Adrenal gland (tissue), 5 donors: ENCODE measurements at regions not wholly inside any gene's neighbourhood (a gene's known extent, or its start where the extent isn't known, plus 50 kb on each side); places are given as distances from the start of the nearest gene placed in this dataset.

Experiments
- CTCF ChIP-seq, 6 experiments: fragments of 450-650 bp in 4 of 6; fragments of 200-600 bp in 2 of 6; sonication (generic) in 1 of 6; IDR thresholded peaks; 1 replicate in 5 of 6; 2 replicates in 1 of 6; pipeline versions ENCODE4 v1.5.1 to v1.8.0; 2016 to 2021; ENCODE audit warnings: antibody characterized with exemption in 6 of 6, mild to moderate bottlenecking in 2 of 6, moderate library complexity in 1 of 6
- POLR2A ChIP-seq, 2 donors: fragments of 450-650 bp; IDR thresholded peaks; one replicate each; pipeline ENCODE4 v1.6.1; 2017; ENCODE audit warnings: antibody characterized with exemption in 2 of 2, mild to moderate bottlenecking in 2 of 2, moderate library complexity in 1 of 2
- donor health status: DM: no; HTN: no; CAD: no.

- TF ChIP-seq CTCF (IDR thresholded peaks at IDR 0.05) (no peak), POLR2A (IDR thresholded peaks at IDR 0.05) (no peak)
Measured at GRCh38 chr11:70833011-70833410, 419.4 kb downstream of the SHANK2 start.
